AG09309 (cell line): ENCODE measurements at regions not wholly inside any gene's neighbourhood (a gene's known extent, or its start where the extent isn't known, plus 50 kb on each side); places are given as distances from the start of the nearest gene placed in this dataset.

Experiments used
- DNase-seq: peaks from one replicate; pipeline ENCODE4 v3.0.0-alpha.2; 2010; ENCODE audit warnings: low read depth
- H3K4me3 ChIP-seq: 2 replicates; pipeline ENCODE4 v1.5.1; 2011; ENCODE audit warnings: mild to moderate bottlenecking, low read depth, low read length, moderate library complexity; ENCODE audit not compliant: control insufficient read depth
- CTCF ChIP-seq: IDR thresholded peaks from 2 replicates; pipeline ENCODE4 v1.5.1; 2011; ENCODE audit warnings: mild to moderate bottlenecking, low read depth, low read length, inconsistent platforms; ENCODE audit not compliant: insufficient read depth, control insufficient read depth; ENCODE audit errors: missing control alignments

GRCh38 chr10:62459500-62459899, 85.3 kb downstream of the ZNF365 start:
- no peak for TF ChIP-seq CTCF
- no peak for DNase-seq
- no peak overlapping the region for H3K4me3 ChIP-seq

GRCh38 chr10:62460393-62460792, 86.2 kb downstream of the ZNF365 start:
- no peak overlapping the region for H3K4me3 ChIP-seq
- TF ChIP-seq CTCF, result no peak
- DNase-seq, result no peak

- no peak overlapping the region for H3K4me3 ChIP-seq
- DNase-seq, result no peak
- no peak for TF ChIP-seq CTCF
Observed at GRCh38 chr10:62461120-62461519, 87.0 kb downstream of the ZNF365 start.

GRCh38 chr10:62462461-62462860, 88.3 kb downstream of the ZNF365 start:
- H3K4me3 ChIP-seq, result no peak overlapping the region
- no peak for DNase-seq
- TF ChIP-seq CTCF, result no peak

- no peak overlapping the region for H3K4me3 ChIP-seq
- no peak for DNase-seq
- TF ChIP-seq CTCF, result no peak
Observed at GRCh38 chr10:62463364-62463763, 89.2 kb downstream of the ZNF365 start.

- no peak overlapping the region for H3K4me3 ChIP-seq
- TF ChIP-seq CTCF, result no peak
- no peak for DNase-seq
Observed at GRCh38 chr10:62464308-62464707, 90.1 kb downstream of the ZNF365 start.

- TF ChIP-seq CTCF, result no peak
- H3K4me3 ChIP-seq, result no peak overlapping the region
- no peak for DNase-seq
Observed at GRCh38 chr10:62466590-62466989, 92.4 kb downstream of the ZNF365 start.
